ENCODE measurements at regions not wholly inside any gene's neighbourhood (a gene's known extent, or its start where the extent isn't known, plus 50 kb on each side); places are given as distances from the start of the nearest gene placed in this dataset.

DNA sequence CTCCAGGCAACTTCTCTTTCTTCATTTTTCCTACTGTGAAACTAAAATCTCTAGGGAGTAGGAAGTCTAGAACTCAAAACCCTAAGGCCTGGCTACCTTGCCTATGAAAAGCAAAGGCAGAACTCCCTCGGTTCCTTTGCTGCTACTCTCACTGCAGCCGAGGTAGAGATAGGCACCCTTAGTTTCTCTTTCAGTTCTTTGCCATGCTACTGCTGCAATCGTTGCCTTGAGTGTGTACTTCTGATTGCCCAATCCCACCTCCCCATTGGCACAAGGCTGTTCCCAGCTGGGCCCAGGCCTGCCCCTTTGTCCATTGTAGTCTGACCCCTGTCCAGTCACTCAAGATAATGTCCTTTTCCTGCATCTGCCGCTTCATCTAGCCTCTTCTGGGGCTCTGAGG is 92.3 kb upstream of the MRPS22 start:
- intact Hi-C loops (cut with micrococcal nuclease), result no loop called here
- no peak overlapping the region for H3K27ac Mint-ChIP-seq
- peaks cover 18% of the 10 kb centered on the region for H3K27me3 Mint-ChIP-seq
- Histone ChIP-seq H3K4me3 (ENCODE audit: control extremely low read depth in 1 of 5, extremely low read depth in 1 of 5, insufficient read depth in 1 of 5, low read depth in 2 of 5, low read length in 4 of 5) (no peak overlapping the region), H3K4me2 (replicated peaks; ENCODE audit: low read depth, low read length, poor library complexity, severe bottlenecking) (no peak overlapping the region), H3K27me3 (replicated peaks in 1 of 4; ENCODE audit: control extremely low read depth in 1 of 4, control insufficient read depth in 3 of 4, insufficient read depth in 4 of 4, low read length in 3 of 4) (peaks cover 0 to 7% (median 3%) of the 10 kb centered on the region in 4 experiments), H3K79me2 (ENCODE audit: control insufficient read depth, insufficient read depth, low read length) (no peaks in the 10 kb centered on the region), H3K4me1 (ENCODE audit: control insufficient read depth in 2 of 2, insufficient read depth in 2 of 2, low read length in 2 of 2) (no peaks in the 10 kb centered on the region), H3K9me3 (ENCODE audit: control extremely low read depth in 1 of 3, control insufficient read depth in 2 of 3, insufficient read depth in 1 of 3, low read length in 2 of 3) (peaks cover 0 to 6% (median 0%) of the 10 kb centered on the region in 3 donors), H3K27ac (ENCODE audit: low read length in 2 of 2) (no peak overlapping the region), H2AFZ (ENCODE audit: insufficient read depth, low read depth, low read length, poor library complexity, severe bottlenecking) (no peak overlapping the region), H4K20me1 (ENCODE audit: control insufficient read depth, insufficient read depth, low read length, poor library complexity, severe bottlenecking) (no peaks in the 10 kb centered on the region), H3K9ac (ENCODE audit: low read length) (no peak overlapping the region), H3K36me3 (replicated peaks in 1 of 2; ENCODE audit: control extremely low read depth in 1 of 2, control insufficient read depth in 1 of 2, extremely low read depth in 1 of 2, insufficient read depth in 2 of 2, low read length in 1 of 2) (no peaks in the 10 kb centered on the region)
- H3K4me1 Mint-ChIP-seq, result no peaks in the 10 kb centered on the region
- 79% methylated on average over 4 of the region's 4 CpGs for WGBS (ENCODE audit: insufficient coverage)
- H3K9me3 Mint-ChIP-seq (ENCODE audit: insufficient read depth), result no peaks in the 10 kb centered on the region
- ATAC-seq (ENCODE audit: low read depth), result no peak
- TF ChIP-seq EZH2 (IDR thresholded peaks at IDR 0.05; ENCODE audit: borderline replicate concordance, insufficient read depth, low read depth, low read length, poor library complexity, severe bottlenecking), result no peak
- TF ChIP-seq, protein P1, sequence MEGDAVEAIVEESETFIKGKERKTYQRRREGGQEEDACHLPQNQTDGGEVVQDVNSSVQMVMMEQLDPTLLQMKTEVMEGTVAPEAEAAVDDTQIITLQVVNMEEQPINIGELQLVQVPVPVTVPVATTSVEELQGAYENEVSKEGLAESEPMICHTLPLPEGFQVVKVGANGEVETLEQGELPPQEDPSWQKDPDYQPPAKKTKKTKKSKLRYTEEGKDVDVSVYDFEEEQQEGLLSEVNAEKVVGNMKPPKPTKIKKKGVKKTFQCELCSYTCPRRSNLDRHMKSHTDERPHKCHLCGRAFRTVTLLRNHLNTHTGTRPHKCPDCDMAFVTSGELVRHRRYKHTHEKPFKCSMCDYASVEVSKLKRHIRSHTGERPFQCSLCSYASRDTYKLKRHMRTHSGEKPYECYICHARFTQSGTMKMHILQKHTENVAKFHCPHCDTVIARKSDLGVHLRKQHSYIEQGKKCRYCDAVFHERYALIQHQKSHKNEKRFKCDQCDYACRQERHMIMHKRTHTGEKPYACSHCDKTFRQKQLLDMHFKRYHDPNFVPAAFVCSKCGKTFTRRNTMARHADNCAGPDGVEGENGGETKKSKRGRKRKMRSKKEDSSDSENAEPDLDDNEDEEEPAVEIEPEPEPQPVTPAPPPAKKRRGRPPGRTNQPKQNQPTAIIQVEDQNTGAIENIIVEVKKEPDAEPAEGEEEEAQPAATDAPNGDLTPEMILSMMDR (IDR thresholded peaks at IDR 0.05), result no peak
- DNase-seq, result no peak
- POLR2A ChIA-PET, result no interaction called here
- no peak overlapping the region for H3K4me3 Mint-ChIP-seq
- CTCF ChIA-PET, result no interaction called here

DNA sequence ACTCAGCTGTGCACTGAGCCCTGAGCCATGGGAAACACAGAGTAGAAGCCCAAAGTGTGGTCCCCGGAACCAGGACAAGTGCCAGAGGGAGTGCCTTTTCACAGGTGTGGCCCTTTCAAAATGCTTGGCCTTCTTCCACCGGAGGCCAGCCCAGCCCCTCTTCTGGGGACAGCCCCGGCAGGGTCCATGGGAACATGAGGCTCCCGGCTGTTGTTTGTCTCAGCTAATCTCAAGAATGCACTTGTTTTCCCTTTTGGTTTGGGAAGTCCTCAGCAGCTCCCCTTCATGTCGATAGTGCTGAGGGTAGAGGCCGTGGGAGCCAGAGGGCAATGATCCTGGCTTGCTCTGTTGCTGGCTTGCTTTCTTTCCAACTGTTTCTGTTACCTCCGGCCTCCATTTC is 91.1 kb upstream of the MRPS22 start:
- intact Hi-C loops (cut with micrococcal nuclease), result no loop called here
- H3K9me3 Mint-ChIP-seq (ENCODE audit: insufficient read depth), result no peaks in the 10 kb centered on the region
- no peaks in the 10 kb centered on the region for H3K4me1 Mint-ChIP-seq
- H3K9me3 ChIP-seq (ENCODE audit: control extremely low read depth in 1 of 3, control insufficient read depth in 2 of 3, insufficient read depth in 1 of 3, low read length in 2 of 3), result peaks cover 0 to 6% (median 0%) of the 10 kb centered on the region in 3 donors
- no peak overlapping the region for H3K4me3 ChIP-seq (ENCODE audit: control extremely low read depth in 1 of 5, extremely low read depth in 1 of 5, insufficient read depth in 1 of 5, low read depth in 2 of 5, low read length in 4 of 5)
- ChIA-PET CTCF (no interaction called here), POLR2A (no interaction called here)
- no peaks in the 10 kb centered on the region for H3K79me2 ChIP-seq (ENCODE audit: control insufficient read depth, insufficient read depth, low read length)
- H3K4me2 ChIP-seq (replicated peaks; ENCODE audit: low read depth, low read length, poor library complexity, severe bottlenecking), result no peak overlapping the region
- no peak overlapping the region for H3K27ac Mint-ChIP-seq
- WGBS (ENCODE audit: insufficient coverage), result 83% methylated on average over 6 of the region's 7 CpGs
- no peak for ATAC-seq (ENCODE audit: low read depth)
- H3K27ac ChIP-seq (ENCODE audit: low read length in 2 of 2), result no peak overlapping the region
- no peak overlapping the region for H3K4me3 Mint-ChIP-seq
- no peak for TF ChIP-seq EZH2 (IDR thresholded peaks at IDR 0.05; ENCODE audit: borderline replicate concordance, insufficient read depth, low read depth, low read length, poor library complexity, severe bottlenecking)
- TF ChIP-seq, protein P1 (IDR thresholded peaks at IDR 0.05), result no peak
- peaks cover 0 to 7% (median 3%) of the 10 kb centered on the region in 4 experiments for H3K27me3 ChIP-seq (replicated peaks in 1 of 4; ENCODE audit: control extremely low read depth in 1 of 4, control insufficient read depth in 3 of 4, insufficient read depth in 4 of 4, low read length in 3 of 4)
- peaks cover 18% of the 10 kb centered on the region for H3K27me3 Mint-ChIP-seq
- H3K9ac ChIP-seq (ENCODE audit: low read length), result no peak overlapping the region
- DNase-seq, result no peak
- H3K36me3 ChIP-seq (replicated peaks in 1 of 2; ENCODE audit: control extremely low read depth in 1 of 2, control insufficient read depth in 1 of 2, extremely low read depth in 1 of 2, insufficient read depth in 2 of 2, low read length in 1 of 2), result no peaks in the 10 kb centered on the region
- no peak overlapping the region for H2AFZ ChIP-seq (ENCODE audit: insufficient read depth, low read depth, low read length, poor library complexity, severe bottlenecking)
- H3K4me1 ChIP-seq (ENCODE audit: control insufficient read depth in 2 of 2, insufficient read depth in 2 of 2, low read length in 2 of 2), result no peaks in the 10 kb centered on the region
- H4K20me1 ChIP-seq (ENCODE audit: control insufficient read depth, insufficient read depth, low read length, poor library complexity, severe bottlenecking), result no peaks in the 10 kb centered on the region

All from B cell (primary cell).